Stimulated activated CD4-positive, alpha-beta T cell treated with anti-CD3 and anti-CD28 coated beads, TNF-alpha, amount 100 ng/mL, for 1 hour (primary cell): ENCODE measurements at regions not wholly inside any gene's neighbourhood (a gene's known extent, or its start where the extent isn't known, plus 50 kb on each side); places are given as distances from the start of the nearest gene placed in this dataset.

Experiments used
- DNase-seq, 3 donors: peaks; one replicate each; pipeline ENCODE4 v3.0.0-alpha.2; 2020; ENCODE audit warnings: low read depth in 3 of 3, low spot score in 1 of 3

- no peak for DNase-seq
Measured at GRCh38 chr11:69930081-69931059, 111.2 kb upstream of the FGF3 start.

- DNase-seq = no peak
Measured at GRCh38 chr11:69931060-69931910, 112.1 kb upstream of the FGF3 start.

GRCh38 chr11:69931994-69932910, 113.0 kb upstream of the FGF3 start:
- DNase-seq = no peak

GRCh38 chr11:69934861-69935494, 115.8 kb upstream of the FGF3 start:
- DNase-seq = no peak

- DNase-seq = no peak
Measured at GRCh38 chr11:69935941-69936505, 116.8 kb upstream of the FGF3 start.

GRCh38 chr11:69936771-69937170, 117.6 kb upstream of the FGF3 start:
- DNase-seq = no peak

- no peak for DNase-seq
Measured at GRCh38 chr11:69938206-69938605, 119.0 kb upstream of the FGF3 start.

GRCh38 chr11:69939551-69940245, 120.5 kb upstream of the FGF3 start:
- DNase-seq = no peak

- DNase-seq = no peak
Measured at GRCh38 chr11:69940246-69940610, 121.0 kb upstream of the FGF3 start.

GRCh38 chr11:69941546-69942332, 122.5 kb upstream of the FGF3 start:
- DNase-seq = no peak

GRCh38 chr11:69942333-69942820, 123.2 kb upstream of the FGF3 start:
- DNase-seq = no peak

- DNase-seq = no peak
Measured at GRCh38 chr11:69943066-69943465, 123.8 kb upstream of the FGF3 start.

- no peak for DNase-seq
Measured at GRCh38 chr11:69943506-69943905, 124.3 kb upstream of the FGF3 start.

GRCh38 chr11:69944146-69944795, 125.1 kb upstream of the FGF3 start:
- no peak for DNase-seq

- DNase-seq = no peak
Measured at GRCh38 chr11:69945157-69945556, 125.9 kb upstream of the FGF3 start.

GRCh38 chr11:69947059-69947792, 128.0 kb upstream of the FGF3 start:
- DNase-seq = no peak

GRCh38 chr11:69947793-69948255, 128.6 kb upstream of the FGF3 start:
- DNase-seq = no peak
